Adrenal gland (tissue), 5 donors: ENCODE measurements at regions not wholly inside any gene's neighbourhood (a gene's known extent, or its start where the extent isn't known, plus 50 kb on each side); places are given as distances from the start of the nearest gene placed in this dataset.

Experiments
- POLR2A ChIP-seq, 2 donors: fragments of 450-650 bp; IDR thresholded peaks; one replicate each; pipeline ENCODE4 v1.6.1; 2017; ENCODE audit warnings: antibody characterized with exemption in 2 of 2, mild to moderate bottlenecking in 2 of 2, moderate library complexity in 1 of 2
- TF ChIP-seq, protein P1 (sequence below), 6 experiments: fragments of 450-650 bp in 4 of 6; fragments of 200-600 bp in 2 of 6; sonication (generic) in 1 of 6; IDR thresholded peaks; 1 replicate in 5 of 6; 2 replicates in 1 of 6; pipeline versions ENCODE4 v1.5.1 to v1.8.0; 2016 to 2021; ENCODE audit warnings: antibody characterized with exemption in 6 of 6, mild to moderate bottlenecking in 2 of 6, moderate library complexity in 1 of 6
- donor health status: DM: no; HTN: no; CAD: no.

DNA sequence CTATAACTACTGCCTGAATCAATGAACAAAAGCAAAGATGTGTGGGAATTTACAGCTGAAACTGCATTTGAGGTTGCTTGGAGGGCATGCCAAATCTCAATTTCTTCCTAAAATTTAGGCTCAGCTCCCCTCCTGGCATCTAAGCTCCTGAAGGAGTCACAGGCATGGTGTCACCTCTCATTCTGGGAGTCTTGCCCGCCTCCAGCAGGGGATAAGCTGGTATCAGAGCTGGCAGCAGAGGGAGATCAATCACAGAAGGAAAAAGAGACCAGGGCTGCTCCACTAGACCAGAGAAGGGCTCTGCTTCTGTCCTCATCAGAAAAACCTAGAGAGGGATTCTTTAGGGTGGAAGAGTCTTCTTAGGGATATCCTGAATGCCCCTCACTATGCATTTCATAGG is 150.4 kb upstream of the SLC6A11 start:
- TF ChIP-seq, protein P1, sequence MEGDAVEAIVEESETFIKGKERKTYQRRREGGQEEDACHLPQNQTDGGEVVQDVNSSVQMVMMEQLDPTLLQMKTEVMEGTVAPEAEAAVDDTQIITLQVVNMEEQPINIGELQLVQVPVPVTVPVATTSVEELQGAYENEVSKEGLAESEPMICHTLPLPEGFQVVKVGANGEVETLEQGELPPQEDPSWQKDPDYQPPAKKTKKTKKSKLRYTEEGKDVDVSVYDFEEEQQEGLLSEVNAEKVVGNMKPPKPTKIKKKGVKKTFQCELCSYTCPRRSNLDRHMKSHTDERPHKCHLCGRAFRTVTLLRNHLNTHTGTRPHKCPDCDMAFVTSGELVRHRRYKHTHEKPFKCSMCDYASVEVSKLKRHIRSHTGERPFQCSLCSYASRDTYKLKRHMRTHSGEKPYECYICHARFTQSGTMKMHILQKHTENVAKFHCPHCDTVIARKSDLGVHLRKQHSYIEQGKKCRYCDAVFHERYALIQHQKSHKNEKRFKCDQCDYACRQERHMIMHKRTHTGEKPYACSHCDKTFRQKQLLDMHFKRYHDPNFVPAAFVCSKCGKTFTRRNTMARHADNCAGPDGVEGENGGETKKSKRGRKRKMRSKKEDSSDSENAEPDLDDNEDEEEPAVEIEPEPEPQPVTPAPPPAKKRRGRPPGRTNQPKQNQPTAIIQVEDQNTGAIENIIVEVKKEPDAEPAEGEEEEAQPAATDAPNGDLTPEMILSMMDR (IDR thresholded peaks at IDR 0.05) = no peak
- no peak for TF ChIP-seq POLR2A (IDR thresholded peaks at IDR 0.05)
